PC-3 (cell line): ENCODE measurements at regions not wholly inside any gene's neighbourhood (a gene's known extent, or its start where the extent isn't known, plus 50 kb on each side); places are given as distances from the start of the nearest gene placed in this dataset.

Experiments used
- CTCF ChIP-seq: fragments of 300-600 bp; sonication (generic); conservative IDR thresholded peaks from 2 replicates; pipeline ENCODE4 v1.5.1; 2017; ENCODE audit warnings: antibody characterized with exemption, low read depth, mild to moderate bottlenecking, low read length
- EZH2 ChIP-seq: fragments of 300-600 bp; sonication (generic); IDR thresholded peaks from one replicate; pipeline ENCODE4 v1.6.1; 2017; ENCODE audit warnings: antibody characterized with exemption, mild to moderate bottlenecking, low read length; ENCODE audit not compliant: unreplicated experiment
- EZH2phosphoT487 ChIP-seq: fragments of 300-600 bp; sonication (generic); IDR thresholded peaks from 2 replicates; pipeline ENCODE4 v1.6.1; 2018; ENCODE audit warnings: mild to moderate bottlenecking, antibody characterized with exemption, low read length, borderline replicate concordance

GRCh38 chr2:138423198-138423597 is 78.4 kb upstream of the SPOPL start:
- TF ChIP-seq EZH2 (no peak), CTCF (no peak), EZH2phosphoT487 (no peak)
